Hepatocyte (in vitro differentiated cells): ENCODE measurements at regions not wholly inside any gene's neighbourhood (a gene's known extent, or its start where the extent isn't known, plus 50 kb on each side); places are given as distances from the start of the nearest gene placed in this dataset.
"Not testable (repeated sequence)": the region's sequence is repeated elsewhere in the genome, so short reads cannot be mapped to it uniquely, and the experiment has no call there.

ENCODE experiments used
- EZH2 ChIP-seq: fragments of 200-600 bp; sonication (generic); IDR thresholded peaks from 2 replicates; pipeline ENCODE4 v1.6.1; 2016; ENCODE audit warnings: antibody characterized with exemption, mild to moderate bottlenecking, borderline replicate concordance
- EZH2phosphoT487 ChIP-seq: fragments of 200-600 bp; sonication (generic); IDR thresholded peaks from one replicate; pipeline ENCODE4 v1.6.1; 2018; ENCODE audit warnings: antibody characterized with exemption, mild to moderate bottlenecking, low read depth, moderate library complexity; ENCODE audit not compliant: unreplicated experiment, severe bottlenecking
- TF ChIP-seq, protein P1 (sequence below): fragments of 200-600 bp; sonication (generic); IDR thresholded peaks from 2 replicates; pipeline ENCODE4 v1.5.1; 2016; ENCODE audit warnings: antibody characterized with exemption, mild to moderate bottlenecking; ENCODE audit not compliant: poor library complexity

DNA sequence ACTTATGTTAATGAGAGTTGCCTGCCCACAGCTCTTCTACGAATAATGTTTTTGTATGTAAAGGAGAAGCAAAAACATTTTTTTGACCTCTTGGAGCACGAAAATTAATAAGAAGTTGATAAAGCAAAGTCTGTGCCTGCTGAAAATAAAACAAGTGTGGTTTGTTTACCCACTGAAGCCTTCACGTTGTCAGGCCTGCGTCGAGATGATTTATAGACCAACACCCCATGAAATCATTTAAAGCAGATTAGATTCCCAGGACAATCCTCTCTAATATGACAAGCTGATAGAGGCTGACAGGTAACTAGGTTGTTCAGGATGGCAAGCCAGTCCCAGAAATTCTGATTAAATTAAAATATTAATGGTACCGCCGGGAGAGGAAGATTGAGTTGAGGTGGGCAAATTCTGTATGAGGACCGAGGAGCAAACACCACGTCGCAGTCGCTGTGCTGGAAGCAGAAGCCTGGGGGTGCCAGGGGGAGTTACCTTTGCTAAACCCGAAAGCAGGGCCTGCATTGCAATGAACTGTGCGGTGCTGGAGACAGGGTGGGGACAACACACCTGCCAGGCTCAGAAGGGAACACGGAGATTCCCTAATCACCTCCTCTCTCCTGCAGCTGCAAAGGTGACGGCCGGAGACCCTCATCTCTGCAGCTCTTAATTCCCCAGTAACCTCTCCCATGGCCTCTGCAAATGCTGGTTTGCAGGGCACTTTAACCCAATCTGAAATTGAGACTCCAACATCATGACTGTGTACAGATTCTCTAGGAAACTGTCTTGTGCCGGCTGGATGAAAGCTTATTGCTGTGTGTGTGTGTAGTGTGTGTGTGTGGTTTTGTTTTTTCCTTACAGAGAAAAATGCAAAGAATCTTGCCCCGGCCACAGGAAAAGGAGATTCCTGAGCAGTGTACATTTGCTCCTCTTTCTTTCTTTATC lies 2805.9 kb downstream of the RPIA start:
- TF ChIP-seq, protein P1, sequence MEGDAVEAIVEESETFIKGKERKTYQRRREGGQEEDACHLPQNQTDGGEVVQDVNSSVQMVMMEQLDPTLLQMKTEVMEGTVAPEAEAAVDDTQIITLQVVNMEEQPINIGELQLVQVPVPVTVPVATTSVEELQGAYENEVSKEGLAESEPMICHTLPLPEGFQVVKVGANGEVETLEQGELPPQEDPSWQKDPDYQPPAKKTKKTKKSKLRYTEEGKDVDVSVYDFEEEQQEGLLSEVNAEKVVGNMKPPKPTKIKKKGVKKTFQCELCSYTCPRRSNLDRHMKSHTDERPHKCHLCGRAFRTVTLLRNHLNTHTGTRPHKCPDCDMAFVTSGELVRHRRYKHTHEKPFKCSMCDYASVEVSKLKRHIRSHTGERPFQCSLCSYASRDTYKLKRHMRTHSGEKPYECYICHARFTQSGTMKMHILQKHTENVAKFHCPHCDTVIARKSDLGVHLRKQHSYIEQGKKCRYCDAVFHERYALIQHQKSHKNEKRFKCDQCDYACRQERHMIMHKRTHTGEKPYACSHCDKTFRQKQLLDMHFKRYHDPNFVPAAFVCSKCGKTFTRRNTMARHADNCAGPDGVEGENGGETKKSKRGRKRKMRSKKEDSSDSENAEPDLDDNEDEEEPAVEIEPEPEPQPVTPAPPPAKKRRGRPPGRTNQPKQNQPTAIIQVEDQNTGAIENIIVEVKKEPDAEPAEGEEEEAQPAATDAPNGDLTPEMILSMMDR = not testable (repeated sequence)
- TF ChIP-seq EZH2phosphoT487, EZH2: not testable (repeated sequence)
